ENCODE measurements at regions not wholly inside any gene's neighbourhood (a gene's known extent, or its start where the extent isn't known, plus 50 kb on each side); places are given as distances from the start of the nearest gene placed in this dataset.
"Not testable (repeated sequence)": the region's sequence is repeated elsewhere in the genome, so short reads cannot be mapped to it uniquely, and the experiment has no call there.

GRCh38 chr14:29392287-29392686, 535.4 kb downstream of the PRKD1 start:
- DNase-seq = no peak

GRCh38 chr14:29403091-29403490, 524.6 kb downstream of the PRKD1 start:
- DNase-seq = no peak

DNA sequence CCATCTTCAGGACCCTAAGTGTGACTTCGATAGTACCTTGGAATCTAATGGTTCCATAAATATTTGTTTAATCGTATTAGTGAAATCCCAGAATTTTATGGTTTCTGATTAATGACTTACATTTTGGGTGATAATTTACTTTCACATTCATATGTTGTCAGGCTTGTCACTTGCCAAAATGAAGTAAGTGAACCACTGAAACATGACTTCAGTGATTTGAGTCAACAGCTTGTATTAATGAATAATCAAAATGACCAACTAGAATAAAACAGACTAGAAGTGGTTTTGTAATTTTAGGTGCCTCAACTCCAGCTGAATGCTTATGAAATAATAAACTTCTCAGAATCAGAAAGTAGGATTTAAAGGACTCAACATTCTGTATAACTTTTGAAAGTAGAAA, 517.1 kb downstream of the PRKD1 start:
- no peak for DNase-seq

DNA sequence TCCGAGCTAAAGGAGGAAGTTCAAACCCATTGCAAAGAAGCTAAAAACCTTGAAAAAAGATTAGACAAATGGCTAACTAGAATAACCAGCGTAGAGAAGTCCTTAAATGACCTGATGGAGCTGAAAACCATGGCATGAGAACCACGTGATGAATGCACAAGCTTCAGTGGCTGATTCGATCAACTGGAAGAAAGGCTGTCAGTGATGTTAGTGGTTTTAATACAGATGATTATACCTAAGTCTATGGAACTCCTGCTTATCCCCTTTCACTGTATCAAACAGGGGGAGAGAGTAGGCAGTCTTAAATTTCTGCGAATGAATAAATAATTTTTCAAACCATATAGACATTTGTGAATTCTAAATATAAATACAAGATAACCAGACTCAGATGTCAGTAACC, 512.7 kb downstream of the PRKD1 start:
- not testable (repeated sequence) for DNase-seq

GRCh38 chr14:29419736-29420135, 507.9 kb downstream of the PRKD1 start:
- no peak for DNase-seq

- no peak for DNase-seq
Measured at GRCh38 chr14:29421156-29421728, 506.4 kb downstream of the PRKD1 start.

DNA sequence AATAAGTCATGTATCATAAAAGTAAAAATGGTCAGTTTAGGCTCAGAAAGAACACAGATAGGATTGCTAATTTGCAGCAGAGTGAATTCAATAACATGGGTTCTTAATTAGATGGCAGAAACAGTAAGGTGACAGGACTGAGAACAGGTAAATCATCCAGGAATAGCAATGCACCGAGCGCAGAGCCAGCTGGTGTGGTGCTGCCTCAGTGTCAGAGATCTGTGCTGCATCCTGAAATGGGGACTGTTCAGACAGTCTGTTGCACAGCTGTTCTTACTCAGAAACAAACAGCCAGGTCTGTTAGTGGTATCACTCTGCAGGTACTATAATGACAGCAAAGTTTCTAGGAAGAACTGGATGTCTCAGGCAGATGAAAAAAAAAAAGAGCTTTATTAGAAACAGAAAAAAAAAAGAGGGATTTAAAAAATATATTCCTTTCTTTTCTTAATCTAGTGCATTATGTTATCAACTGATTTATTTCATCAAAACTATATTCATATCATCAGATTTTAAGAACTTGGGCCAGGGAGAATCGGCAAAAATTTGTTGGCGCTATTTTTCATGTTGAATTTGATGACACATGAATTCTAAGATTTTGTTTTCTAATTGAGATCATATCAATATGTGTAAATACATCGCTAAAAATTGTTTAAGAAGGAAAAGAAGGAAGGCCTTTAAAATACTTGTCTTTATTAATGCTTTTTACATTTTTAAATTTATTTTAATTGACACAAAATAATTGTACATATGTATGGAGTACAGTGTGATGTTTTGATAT, 501.8 kb downstream of the PRKD1 start:
- DNase-seq = no peak

DNA sequence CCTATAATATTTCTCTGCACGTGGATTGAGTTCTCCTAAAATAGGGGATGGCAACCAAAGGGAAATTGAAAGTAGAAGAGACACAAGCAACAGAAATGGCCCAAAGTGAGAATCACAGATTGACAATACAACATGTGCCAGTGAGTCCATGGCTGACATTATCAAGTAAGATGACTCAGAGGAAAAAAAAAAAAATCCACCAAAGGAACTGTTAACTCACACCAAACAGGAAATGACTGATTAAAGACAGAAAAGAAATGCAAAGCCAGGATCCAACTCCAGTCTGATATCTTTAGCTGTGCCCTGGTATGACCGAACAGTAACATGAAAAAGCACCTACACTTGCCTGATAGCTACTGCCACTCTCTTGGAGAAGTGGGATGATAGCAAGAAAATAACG, 485.0 kb downstream of the PRKD1 start:
- no peak for DNase-seq

DNA sequence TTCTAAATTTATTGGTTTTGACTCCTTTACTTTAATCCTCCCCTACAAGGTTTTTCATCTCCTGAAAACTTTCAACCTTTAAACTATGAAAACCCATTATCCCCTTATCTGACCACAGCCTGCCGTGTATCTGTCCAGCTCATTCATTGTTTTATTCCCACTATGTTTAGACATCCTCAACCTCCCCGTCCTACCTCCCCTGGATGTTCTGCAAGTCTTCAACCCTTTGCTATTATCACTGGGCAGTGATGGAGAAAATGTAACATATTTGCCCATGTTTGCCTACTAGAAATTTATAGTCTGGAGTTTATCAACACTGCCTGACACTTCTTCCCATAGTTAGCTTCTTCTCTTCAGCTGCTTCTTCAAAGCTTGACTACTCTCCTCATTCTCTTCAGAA, 483.4 kb downstream of the PRKD1 start:
- no peak for DNase-seq

- no peak for DNase-seq
Measured at GRCh38 chr14:29444805-29445204, 482.8 kb downstream of the PRKD1 start.

DNA sequence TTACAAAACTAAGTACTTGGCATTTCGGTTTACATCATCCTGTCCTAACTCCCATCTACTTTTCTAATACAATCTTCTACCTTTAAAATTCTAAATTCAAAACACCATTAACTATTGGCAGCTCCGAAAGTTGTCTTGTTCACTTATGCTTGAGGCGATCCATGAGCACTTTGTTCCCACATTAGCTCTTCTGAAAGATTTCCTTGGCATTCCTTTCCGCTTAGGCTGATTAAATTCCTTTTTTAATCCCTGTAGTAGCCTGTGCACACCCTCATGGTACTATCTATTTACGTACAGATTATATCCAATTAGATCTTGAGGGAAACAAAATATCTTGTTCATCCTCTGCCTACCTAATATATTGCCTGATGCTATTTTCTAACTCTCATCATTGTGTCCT, 480.7 kb downstream of the PRKD1 start:
- no peak for DNase-seq

- DNase-seq = no peak
Measured at GRCh38 chr14:29451941-29452340, 475.7 kb downstream of the PRKD1 start.

GRCh38 chr14:29453045-29453444, 474.6 kb downstream of the PRKD1 start:
- DNase-seq = no peak

DNA sequence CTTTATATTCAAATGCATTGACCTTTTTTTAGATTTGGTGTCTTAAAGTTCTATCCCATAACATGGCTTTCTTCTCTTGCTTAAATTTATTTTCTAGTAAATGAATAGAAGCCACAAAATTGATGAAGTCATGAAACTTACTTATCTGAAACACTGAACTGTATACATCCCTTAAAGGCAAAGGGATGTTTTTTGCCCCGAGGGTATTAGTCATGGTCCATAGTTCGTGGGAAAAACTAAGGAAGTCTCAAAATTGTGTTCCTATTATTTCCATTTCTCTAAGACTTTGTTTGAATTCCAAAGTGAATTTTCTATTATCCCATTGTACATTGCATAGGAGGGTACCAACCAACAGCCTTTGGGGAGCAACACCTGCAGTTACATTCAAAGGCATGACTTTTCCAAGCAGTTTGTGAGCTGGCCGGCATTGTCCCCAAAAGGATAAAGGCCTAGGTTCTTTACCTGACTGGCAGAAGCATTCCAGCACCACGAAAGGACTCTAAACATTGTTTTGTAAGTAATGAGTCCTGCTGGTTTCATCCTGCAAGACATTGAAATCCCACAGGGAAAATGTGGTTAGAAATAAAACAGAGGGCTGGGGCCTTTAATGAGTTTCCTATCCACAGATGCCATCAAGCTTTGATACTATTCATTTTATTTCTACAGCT, 473.5 kb downstream of the PRKD1 start:
- DNase-seq = no peak

DNA sequence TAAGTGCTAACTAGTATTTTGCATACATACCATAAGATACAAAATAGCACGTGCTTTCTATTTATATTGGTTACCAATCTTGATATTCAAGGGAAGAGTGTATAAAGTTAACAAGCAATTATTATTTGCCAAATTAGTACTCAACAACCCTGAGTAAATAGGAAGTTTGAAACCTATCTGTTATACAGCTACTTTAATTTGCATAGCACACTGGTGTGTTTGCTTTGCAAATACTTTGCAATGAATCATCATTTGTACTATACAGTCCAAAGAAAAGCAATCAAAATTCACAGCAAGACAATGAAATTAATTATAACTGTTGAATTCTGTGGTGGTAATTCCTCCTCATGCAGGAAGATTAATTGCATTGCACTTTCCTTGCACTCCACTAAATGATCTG, 469.1 kb downstream of the PRKD1 start:
- DNase-seq = no peak

GRCh38 chr14:29459531-29459930, 468.1 kb downstream of the PRKD1 start:
- DNase-seq = no peak

- no peak for DNase-seq
Measured at GRCh38 chr14:29459969-29460560, 467.6 kb downstream of the PRKD1 start.

- no peak for DNase-seq
Measured at GRCh38 chr14:29461101-29461500, 466.5 kb downstream of the PRKD1 start.

- no peak for DNase-seq
Measured at GRCh38 chr14:29461506-29461905, 466.1 kb downstream of the PRKD1 start.

- no peak for DNase-seq
Measured at GRCh38 chr14:29462321-29462720, 465.3 kb downstream of the PRKD1 start.

DNA sequence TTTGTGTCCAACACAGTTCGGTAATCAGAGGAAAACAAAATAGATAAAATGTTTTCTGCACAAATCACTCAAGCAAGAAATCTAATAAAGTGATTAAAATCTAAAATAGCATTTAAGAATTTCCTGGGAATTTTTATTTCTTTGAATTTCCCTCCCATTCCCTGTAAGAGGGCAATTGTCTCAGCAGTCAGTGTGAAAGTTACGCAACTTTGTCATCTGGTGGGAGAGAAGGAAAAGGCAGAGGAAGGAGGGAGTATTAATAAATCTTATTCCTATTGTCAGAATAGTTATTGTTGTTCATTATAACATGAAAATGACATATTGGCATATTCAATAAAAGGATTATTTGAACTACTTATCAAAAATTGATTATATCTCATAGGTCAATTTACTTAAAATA, 464.9 kb downstream of the PRKD1 start:
- DNase-seq = no peak

DNA sequence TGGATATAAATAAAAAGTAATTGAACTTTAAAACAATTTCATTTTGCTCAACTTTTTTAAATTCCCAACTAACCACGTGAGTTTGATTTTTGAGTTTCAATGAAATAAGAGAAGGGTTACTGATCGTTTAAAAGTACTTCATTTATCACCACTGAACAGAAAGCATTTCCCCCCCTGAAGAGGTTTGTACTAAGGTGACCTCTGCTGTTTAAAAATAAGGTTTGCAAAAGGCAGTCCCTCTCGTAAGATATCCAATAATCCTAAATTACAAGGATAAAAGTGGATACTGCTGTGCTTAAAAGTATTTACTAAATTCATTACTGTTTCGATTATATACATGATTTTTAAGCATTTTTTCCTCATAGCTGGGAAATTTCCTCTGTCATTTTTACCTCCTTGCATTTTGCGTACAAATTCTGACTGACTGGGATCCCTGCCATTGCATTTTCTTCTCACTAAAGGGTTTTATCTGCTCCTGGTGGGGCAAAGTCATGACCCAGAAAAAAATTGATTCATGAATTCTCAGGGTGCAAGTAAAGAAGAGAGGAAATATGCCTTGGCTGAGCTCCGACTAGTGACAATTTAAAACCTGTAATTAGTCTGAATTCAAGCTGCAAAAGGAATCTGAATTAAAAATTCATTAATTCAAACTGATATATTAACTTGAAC, 463.8 kb downstream of the PRKD1 start:
- no peak for DNase-seq

DNA sequence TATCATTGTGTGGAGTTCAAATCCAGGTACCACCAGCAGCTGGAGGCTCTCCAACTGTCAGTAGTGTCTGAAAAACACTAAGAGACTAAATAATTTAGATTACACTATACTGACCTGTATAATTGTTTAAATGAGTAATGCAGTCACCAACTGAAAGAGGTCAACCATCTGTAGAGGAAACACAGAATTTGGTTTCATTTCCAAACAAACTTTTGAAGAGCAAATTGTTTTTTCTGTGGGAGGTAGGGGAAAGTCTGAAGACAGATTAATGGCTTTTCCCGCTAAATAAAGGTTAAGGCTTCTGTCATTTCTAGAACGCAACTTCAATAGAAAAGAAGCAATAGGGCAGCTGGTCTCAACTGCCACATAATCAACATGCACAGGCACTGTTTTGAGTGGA, 462.6 kb downstream of the PRKD1 start:
- DNase-seq = no peak
